HG03354 (cell line): ENCODE measurements at regions not wholly inside any gene's neighbourhood (a gene's known extent, or its start where the extent isn't known, plus 50 kb on each side); places are given as distances from the start of the nearest gene placed in this dataset.
"Not testable (repeated sequence)": the region's sequence is repeated elsewhere in the genome, so short reads cannot be mapped to it uniquely, and the experiment has no call there.

Source experiments
- ATAC-seq: cut with Tn5 transposase; IDR thresholded peaks from one replicate; pipeline ENCODE4 v1.9.1; 2021; ENCODE audit warnings: mild to moderate bottlenecking; ENCODE audit not compliant: unreplicated experiment, poor library complexity, severe bottlenecking

DNA sequence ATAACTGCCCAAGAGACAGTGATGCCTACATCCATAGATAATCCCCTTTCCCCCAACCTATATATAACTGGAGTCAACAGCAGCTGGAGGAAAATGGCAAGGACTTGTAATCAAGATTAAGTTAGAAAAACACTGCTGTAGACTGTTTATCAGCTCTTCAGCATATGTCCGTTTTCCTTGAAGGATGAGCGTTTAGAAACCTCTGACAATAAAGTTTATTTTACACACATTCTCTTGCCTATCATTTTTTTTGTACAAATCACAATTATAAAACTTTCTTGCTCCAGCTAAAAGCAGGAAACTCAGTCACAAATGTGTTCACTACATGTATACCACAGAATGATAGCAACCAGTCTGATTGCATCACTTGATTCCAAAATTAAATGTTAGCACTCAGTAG is 50.8 kb downstream of the PPIAL4G start:
- ATAC-seq: not testable (repeated sequence)

DNA sequence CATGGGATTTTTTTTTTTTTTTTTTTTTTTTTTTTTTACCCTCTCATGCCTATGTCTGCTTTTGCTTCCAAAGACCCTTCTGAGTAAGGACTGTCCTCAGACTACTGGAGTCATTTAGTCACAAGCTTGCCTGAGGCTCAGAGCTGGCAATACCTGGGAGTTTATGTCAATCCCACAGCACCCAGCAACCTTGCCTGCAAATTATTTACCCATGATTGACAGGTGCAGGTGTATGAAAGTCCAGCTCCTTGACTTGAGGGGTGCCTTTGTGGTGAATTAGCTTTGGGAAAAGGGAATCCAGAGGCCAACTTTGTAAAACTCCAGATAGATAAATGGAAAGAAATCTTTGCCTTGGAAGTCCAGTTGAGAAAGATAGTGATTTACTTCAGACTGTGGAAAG is 53.2 kb downstream of the PPIAL4G start:
- not testable (repeated sequence) for ATAC-seq

DNA sequence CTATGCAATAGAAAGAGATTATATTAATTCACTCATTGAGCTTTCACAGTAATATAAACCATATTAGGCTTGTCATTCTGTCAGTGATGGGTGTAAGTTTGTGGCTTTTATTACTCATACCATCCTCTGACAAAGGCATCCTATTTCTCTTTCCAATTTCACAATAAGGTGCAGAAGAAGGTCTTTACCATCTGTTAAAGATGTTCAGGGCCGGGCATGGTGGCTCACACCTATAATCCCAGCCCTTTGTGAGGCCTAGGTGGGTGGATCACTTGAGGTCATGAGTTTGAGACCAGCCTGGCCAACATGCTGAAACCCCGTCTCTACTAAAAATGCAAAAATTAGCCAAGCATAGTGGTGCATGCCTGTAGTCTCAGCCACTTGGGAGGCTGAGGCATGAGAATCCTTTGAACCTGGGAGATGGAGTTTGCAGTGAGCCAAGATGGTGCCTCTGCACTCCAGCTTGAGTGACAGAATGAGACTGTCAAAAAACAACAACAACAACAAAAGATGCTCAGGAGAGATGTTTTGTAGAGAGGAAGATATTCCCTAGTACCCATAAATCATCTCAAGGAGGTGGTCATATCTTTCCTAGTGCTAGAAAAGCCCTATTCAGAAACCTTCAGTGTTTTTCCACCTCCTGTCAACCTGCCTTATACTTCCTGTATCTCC is 56.0 kb downstream of the PPIAL4G start:
- ATAC-seq: not testable (repeated sequence)

DNA sequence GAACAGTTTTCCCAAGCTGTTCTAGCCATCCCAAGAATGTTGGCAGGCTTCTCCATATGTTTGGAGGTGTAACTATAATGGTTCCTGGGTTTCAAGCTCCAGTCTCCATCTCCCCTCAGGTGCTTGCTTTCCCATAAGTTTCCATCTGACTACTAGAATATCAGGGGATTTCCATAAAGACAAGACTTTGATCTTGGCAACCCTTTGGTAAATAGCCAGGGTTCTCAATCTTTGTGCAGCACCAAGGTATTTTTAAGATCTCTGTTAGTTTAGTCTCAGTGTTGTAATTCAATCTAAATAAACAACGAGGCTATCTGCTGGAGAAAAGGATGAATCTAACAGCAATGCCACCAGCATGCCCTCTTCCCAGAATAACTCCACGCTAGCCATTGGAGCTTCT is 56.7 kb downstream of the PPIAL4G start:
- ATAC-seq: not testable (repeated sequence)

DNA sequence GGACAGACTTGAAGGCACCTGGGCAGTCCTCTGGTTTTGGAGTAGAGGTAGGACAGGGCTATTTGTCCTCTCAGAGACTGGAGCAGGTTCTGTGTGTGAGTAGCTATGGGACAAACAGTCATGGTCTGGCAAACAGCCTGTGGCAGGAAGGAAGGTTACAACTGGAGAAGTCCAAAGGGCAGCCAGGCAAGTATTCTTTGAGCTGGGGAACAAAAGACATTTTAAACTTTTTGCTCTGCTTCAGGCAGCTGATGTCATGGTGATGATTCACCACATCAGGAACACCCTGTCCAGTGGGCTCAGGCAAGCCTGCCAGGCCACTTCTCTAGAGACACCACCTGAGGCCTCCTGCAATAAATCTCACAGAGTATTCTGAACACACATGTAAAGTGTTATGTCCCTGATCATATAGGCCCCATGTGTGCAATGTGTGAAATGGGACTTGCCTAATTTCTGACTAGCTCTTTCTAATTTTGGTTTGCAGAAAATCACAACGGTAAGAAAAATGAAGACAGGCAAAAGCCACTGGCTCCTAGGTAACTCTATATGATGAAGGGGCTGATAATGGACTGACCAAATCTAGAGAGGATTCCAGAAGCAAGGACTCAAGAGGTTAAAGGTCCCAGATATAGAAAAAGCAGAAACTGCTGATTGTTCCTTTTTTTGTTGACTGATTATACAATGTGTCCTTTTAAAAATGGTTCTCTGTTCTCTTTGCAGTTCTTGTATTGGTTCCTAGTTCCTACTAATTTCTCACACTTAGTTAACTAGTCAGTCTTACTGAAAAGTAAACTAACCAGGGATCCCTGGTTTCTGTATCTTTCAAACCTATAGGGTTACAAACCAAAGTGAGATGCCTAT is 58.7 kb downstream of the PPIAL4G start:
- not testable (repeated sequence) for ATAC-seq

DNA sequence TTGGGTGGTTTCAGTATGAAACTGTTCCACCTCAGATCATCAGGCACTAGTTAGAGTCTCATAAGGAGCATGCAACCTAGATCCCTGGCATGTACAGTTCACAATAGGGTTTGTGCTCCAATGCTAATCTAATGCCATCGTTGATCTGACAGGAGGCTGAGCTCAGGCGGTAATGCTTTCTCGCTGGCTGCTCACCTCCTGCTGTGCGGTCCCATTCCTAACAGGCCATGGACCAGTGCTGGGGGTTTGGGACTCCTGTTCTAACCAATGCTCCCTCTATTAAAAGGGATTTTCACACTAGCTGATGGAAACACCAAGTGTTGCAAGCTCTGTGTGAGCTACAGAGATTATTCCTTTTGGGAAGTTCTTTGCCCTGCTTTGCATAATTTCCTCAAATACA is 60.2 kb downstream of the PPIAL4G start:
- not testable (repeated sequence) for ATAC-seq

DNA sequence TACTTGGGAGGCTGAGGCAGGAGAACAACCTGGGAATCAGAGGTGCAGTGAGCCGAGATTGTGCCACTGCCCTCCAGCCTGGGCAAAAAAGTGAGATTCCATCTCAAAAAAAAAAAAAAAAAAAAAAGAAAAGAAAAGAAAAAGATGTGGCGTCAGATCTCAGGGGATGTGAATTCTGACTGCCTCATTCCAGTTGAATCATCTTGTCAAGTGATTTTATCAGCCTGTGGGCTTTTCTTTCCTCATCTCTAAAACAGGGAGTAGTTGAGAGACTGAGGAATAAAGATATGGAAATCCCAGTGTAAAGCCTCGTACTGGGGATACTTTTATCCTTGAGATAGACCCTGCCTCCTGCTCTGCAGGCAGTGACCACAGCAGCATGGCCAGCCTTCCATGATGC is 65.9 kb downstream of the PPIAL4G start:
- not testable (repeated sequence) for ATAC-seq

DNA sequence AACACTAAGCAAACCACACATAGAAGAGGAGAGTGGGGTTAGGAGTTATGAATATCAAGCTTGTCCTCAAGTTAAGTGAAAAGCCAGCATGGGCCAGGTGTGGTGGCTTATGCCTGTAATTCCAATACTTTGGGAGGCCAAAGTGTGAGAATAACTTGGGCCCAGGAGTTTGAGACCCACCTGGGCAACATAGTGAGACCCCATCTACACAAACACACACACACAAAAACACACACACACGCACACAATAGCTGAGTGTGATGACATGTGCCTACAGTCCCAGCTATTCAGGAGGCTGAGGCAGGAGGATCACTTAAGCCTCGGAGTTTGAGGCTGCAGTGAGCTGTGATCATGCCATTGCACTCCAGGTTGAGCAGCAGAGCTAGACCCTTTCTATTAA is 69.7 kb downstream of the PPIAL4G start:
- not testable (repeated sequence) for ATAC-seq

DNA sequence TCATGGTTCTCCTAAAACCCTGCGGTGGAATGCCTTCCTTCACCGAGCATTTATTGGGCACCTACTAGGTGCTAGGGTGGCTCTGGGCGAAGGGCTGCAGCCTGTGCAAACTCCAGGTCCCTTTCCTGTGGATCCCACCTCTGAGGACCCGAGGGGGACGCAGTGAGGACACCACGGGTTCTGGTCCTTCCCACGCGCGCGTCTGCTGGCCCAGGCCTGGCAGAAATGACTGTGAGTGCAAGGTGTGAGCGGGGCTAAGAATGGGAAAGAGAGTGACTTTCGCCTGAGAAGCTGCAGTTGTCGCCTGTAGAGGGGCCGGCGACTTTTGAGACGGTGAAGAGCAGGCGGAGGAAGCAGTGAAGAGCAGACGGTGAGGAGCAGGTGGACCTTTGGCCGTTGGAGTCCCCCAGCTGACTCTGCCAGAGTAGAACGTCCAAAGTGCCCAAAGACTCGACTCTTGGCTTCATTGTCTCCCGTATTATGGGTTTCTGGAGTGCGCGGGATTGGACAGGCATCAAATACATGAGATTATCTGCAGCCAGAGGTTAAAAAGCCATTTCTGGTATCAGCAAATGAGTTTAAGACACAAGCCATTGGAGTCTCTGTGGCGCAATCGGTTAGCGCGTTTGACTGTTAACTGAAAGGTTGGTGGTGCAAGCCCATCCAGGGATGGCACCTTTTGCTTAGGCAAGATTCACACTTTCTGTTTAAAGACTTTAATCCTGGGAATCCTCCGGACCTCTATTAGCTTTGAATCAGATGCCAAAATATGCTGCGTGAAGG is 78.1 kb downstream of the PPIAL4G start:
- not testable (repeated sequence) for ATAC-seq

DNA sequence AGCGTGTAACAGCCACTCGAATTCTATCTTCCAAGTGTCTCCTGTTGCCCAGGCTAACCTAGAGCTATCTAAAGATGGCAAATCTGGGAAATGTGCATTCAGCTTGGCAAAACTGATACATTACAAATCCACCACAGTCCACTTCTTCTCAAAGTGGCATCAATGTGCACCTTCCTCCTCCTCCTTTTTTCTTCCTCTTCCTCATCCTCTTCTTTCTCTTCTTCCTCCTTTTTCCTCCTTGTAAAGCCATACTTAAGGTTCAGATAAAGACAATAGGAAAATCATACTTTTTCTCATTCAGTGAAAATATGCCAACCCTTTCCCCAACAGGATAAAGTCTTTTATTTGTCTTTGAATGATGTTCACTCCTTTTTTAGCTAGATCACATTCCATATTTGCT is 79.2 kb downstream of the PPIAL4G start:
- not testable (repeated sequence) for ATAC-seq

DNA sequence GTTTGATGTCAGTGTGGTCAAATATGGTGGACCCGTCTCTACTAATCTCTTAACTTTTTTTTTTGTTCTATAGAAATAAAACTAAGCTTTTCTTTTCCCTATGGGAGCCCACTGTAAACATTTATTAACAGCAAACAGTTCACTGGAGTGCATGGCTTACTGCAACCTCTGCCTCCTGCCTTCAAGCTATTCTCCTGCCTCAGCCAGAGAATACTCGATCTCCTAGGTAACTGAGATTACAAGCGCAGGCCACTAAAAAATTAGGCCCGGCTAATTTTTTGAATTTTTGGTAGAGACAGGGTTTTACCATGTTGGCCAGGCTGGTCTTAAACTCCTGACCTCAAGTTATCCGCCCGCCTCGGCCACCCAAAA is 80.0 kb downstream of the PPIAL4G start:
- ATAC-seq: not testable (repeated sequence)

DNA sequence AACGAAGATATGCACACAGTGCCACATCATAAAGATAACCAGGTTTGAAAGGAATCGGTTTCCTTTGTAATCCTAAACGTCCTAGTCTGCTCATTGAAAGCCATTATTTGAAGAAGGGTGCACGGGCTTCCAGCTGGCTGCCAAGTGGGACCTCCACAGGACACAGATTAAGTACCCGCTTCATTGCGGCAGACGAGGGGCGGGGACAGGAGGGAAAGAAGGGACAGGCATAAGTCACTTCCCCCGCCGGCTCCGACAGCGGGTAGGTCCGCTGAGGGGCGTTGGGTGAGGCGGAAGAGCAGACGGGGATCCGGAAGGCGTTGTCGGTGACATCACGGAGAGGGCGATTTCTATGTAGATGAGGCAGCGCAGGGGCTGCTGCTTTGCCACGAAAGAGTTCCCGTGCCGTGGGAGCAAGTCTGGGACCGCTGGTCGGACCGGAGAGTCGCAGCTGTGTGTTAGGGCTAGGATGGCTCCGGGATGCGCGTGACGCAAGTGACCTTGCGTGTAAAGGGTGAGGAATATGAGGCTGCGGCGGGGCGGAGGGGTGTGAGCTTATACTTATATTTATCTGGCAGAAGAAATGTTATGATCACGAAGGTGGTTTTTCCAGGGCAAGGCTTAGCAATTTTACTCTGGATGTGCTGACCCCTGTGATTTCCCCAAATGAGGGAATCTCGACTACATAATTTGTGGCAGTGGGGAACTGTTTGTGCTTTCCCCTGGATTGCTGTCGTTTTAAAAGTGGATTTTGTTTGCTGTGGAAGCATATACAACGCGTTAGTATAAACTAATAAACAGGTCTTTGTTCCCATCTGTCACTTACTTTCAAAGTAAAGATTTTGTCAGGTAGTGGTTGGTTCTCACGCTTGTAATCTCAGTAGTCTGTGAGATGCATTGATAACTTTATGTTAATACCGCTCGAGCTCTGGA is 80.7 kb downstream of the PPIAL4G start:
- ATAC-seq: peak; percentile 98

DNA sequence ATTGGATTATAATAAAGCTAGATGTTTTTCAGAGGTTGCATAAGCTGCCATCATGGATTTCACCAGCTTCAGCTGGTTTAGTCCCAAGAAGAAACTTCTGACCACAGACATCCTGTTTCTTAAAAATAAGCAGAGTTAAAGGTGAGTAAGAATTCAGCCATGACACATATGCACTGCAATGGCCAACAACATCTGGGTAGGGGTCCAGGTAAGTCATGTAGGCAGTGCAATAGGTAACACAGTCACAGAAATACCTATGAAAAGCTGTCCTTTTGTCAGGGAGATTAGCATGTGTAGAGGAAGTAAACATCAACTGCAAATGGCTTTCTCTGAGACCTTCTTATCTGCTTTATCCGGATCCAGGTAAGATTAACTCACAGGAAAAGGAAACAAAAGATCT is 85.6 kb downstream of the PPIAL4G start:
- not testable (repeated sequence) for ATAC-seq

DNA sequence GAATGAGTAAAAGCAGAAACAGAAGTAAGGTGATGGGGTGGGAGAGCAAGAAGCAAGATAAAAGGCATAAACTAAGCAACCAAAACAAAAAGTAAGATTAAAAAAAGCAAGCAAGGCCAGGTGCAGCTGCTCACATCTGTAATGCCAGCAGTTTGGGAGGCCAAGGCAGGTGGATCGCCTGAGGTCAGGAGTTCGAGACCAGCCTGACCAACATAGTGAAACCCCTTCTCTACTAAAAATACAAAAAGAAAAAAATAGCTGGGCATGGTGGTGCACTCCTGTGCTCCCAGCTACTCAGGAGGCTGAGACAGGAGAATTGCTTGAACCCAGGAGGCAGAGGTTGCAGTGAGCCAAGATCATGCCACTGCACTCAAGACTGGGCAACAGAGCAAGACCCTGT is 90.6 kb downstream of the PPIAL4G start:
- not testable (repeated sequence) for ATAC-seq

DNA sequence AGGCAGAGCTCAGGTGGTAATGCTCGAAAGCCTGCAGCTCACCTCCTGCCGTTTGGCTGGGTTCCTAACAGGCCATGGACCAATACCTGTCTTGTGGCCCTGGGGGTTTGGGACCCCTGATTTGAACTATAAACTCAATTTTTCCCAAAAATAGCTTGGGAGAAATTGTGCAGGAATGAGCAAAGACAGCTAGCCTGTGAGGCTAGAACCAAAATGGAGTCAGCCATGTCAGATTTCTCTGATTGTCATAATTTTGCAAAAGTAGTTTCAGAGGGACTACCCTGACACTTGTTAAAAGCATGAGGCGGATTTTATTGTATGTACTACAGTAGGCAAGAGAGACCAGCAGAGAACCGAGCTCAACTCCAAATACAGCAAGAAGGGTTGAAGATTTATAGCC is 91.8 kb downstream of the PPIAL4G start:
- ATAC-seq: not testable (repeated sequence)

DNA sequence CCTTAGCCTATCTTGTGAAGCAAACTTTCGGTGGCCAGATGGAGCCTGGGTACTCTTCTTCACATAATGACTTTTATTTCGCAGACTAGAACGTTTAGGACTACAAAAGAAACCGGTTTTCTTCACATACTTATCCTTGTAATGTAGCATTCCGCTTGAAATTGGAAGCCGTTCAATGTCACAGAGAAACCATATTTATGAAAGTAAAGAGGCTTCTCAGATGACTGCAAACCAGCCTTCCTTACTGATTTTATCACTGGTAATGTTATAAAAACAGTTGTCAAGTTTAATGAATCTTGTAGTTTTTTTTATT is 94.1 kb downstream of the PPIAL4G start:
- no peak for ATAC-seq

DNA sequence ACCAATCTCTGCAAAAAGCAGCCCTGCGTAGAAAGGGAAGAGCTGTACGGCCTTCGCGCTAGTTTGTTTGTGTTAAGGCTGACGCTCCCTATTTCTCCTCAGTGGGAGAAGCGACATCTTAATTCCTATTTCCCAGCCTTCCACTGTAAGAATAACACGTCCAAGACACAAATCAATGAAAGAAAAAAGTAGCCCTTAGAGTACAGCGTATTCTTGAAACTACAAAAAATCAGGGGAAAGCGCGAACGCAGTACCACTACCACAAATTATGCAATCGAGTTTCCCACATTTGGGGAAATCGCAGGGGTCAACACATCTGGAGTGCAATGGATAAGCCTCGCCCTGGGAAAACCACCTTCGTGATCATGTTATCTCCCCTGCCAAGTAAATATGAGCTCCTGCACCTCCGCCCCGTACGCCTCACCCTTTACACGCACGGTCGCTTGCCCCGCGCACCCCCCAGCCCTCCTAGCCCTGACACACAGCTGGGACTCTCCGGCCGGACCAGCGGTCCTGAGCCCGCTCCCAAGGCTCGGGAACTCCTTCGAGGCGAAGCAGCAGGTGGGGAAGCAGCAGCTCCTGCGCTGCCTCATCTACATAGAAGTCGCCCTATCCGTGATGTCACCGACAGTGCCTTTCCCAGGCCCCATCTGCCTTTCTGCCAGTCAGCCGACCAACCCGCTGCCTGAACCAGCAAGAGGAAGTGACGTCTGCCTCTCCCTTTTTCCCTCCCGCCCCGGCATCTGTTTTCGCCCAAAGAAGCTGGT is 94.7 kb downstream of the PPIAL4G start:
- ATAC-seq: peak; percentile 64

DNA sequence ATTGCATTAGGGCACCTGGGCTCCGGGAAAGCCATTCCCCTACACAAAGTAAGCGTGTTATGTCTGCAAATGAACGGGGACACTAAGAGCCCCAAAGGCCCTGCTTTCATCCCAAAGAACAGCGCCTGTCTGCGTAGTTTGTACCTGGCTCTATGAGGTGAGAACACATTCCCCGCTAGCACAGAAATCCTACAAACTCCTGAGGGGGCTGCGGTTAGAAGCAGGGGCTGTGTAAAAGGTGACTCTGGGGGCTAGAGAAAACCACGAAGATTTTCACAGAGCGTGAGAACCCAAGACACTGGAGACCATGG is 95.2 kb downstream of the PPIAL4G start:
- not testable (repeated sequence) for ATAC-seq
